ENCODE measurements at regions not wholly inside any gene's neighbourhood (a gene's known extent, or its start where the extent isn't known, plus 50 kb on each side); places are given as distances from the start of the nearest gene placed in this dataset.

- no peak for DNase-seq
Observed at GRCh38 chr2:898319-898718, 52.3 kb upstream of the SNTG2 start.

GRCh38 chr2:897091-897490, 53.6 kb upstream of the SNTG2 start:
- DNase-seq = no peak

GRCh38 chr2:893311-893710, 57.3 kb upstream of the SNTG2 start:
- no peak for DNase-seq

GRCh38 chr2:892892-893291, 57.8 kb upstream of the SNTG2 start:
- DNase-seq = no peak

GRCh38 chr2:892401-892800, 58.2 kb upstream of the SNTG2 start:
- no peak for DNase-seq

- DNase-seq = no peak
Observed at GRCh38 chr2:891734-892133, 58.9 kb upstream of the SNTG2 start.

GRCh38 chr2:890791-891190, 59.9 kb upstream of the SNTG2 start:
- DNase-seq = no peak

- no peak for DNase-seq
Observed at GRCh38 chr2:890214-890613, 60.4 kb upstream of the SNTG2 start.

- DNase-seq = no peak
Observed at GRCh38 chr2:888906-889566, 61.6 kb upstream of the SNTG2 start.

GRCh38 chr2:888211-888801, 62.3 kb upstream of the SNTG2 start:
- no peak for DNase-seq

GRCh38 chr2:887639-888038, 63.0 kb upstream of the SNTG2 start:
- DNase-seq = peak in 1 of 3 donors; percentile 25

- DNase-seq = no peak
Observed at GRCh38 chr2:886072-887022, 64.3 kb upstream of the SNTG2 start.

GRCh38 chr2:885230-886071, 65.2 kb upstream of the SNTG2 start:
- DNase-seq = no peak

GRCh38 chr2:883803-884748, 66.6 kb upstream of the SNTG2 start:
- peak in 1 of 3 donors; percentile 48 for DNase-seq

- no peak for DNase-seq
Observed at GRCh38 chr2:883260-883802, 67.3 kb upstream of the SNTG2 start.

GRCh38 chr2:881204-881918, 69.3 kb upstream of the SNTG2 start:
- no peak for DNase-seq

GRCh38 chr2:880201-880970, 70.3 kb upstream of the SNTG2 start:
- no peak for DNase-seq

GRCh38 chr2:879540-879939, 71.1 kb upstream of the SNTG2 start:
- DNase-seq = no peak

Measured in muscle of back (tissue), 3 donors.